Neural cell (in vitro differentiated cells): ENCODE measurements at regions not wholly inside any gene's neighbourhood (a gene's known extent, or its start where the extent isn't known, plus 50 kb on each side); places are given as distances from the start of the nearest gene placed in this dataset.

ENCODE experiments used
- H2AFZ ChIP-seq: fragments of 200-600, 300-800 bp; sonication (generic), shearing (Covaris generic); 2 replicates; pipeline ENCODE4 v1.6.0; 2014; ENCODE audit warnings: low read depth, mild to moderate bottlenecking, antibody characterized with exemption, low read length, moderate library complexity
- H3F3A ChIP-seq: fragments of 200-600 bp; shearing (Covaris generic); 2 replicates; pipeline ENCODE4 v1.6.1; 2016; ENCODE audit warnings: mild to moderate bottlenecking, moderate library complexity, mixed read lengths, antibody characterized with exemption, low read length; ENCODE audit not compliant: insufficient read depth, poor library complexity, severe bottlenecking
- H3K27ac ChIP-seq: fragments of 200-600, 300-800 bp; sonication (generic), shearing (Covaris generic); 2 replicates; pipeline ENCODE4 v1.5.1; 2014; ENCODE audit warnings: mild to moderate bottlenecking, low read length, moderate library complexity
- H3K27me3 ChIP-seq: fragments of 300-800, 200-600 bp; sonication (generic), shearing (Covaris generic); 2 replicates; pipeline ENCODE4 v1.6.0; 2014; ENCODE audit warnings: mild to moderate bottlenecking, low read depth, low read length, moderate library complexity; ENCODE audit not compliant: insufficient read depth
- H3K36me3 ChIP-seq: fragments of 300-800, 200-600 bp; sonication (generic), shearing (Covaris generic); 2 replicates; pipeline ENCODE4 v1.5.1; 2014; ENCODE audit warnings: mild to moderate bottlenecking, antibody characterized with exemption, low read length, moderate library complexity; ENCODE audit not compliant: insufficient read depth
- H3K4me2 ChIP-seq: fragments of 300-800, 200-600 bp; sonication (generic), shearing (Covaris generic); 2 replicates; pipeline ENCODE4 v1.6.0; 2014; ENCODE audit warnings: mild to moderate bottlenecking, low read length
- H3K4me3 ChIP-seq: fragments of 300-800, 200-600 bp; sonication (generic), shearing (Covaris generic); 2 replicates; pipeline ENCODE4 v1.5.1; 2014; ENCODE audit warnings: mild to moderate bottlenecking, low read length, moderate library complexity
- H3K79me2 ChIP-seq: fragments of 200-600 bp; shearing (Covaris generic); replicated peaks from 2 replicates; pipeline ENCODE4 v1.6.0; 2014; ENCODE audit warnings: mild to moderate bottlenecking, low read length, moderate library complexity; ENCODE audit not compliant: insufficient read depth
- H3K9ac ChIP-seq: fragments of 300-800, 200-600 bp; sonication (generic), shearing (Covaris generic); 2 replicates; pipeline ENCODE4 v1.6.1; 2016; ENCODE audit warnings: mild to moderate bottlenecking, low read length, mixed read lengths
- H3K9me2 ChIP-seq: fragments of 200-600 bp; shearing (Covaris generic); 2 replicates; pipeline ENCODE4 v1.6.1; 2016; ENCODE audit warnings: mild to moderate bottlenecking, low read length, mixed read lengths; ENCODE audit not compliant: insufficient read depth
- H3K9me3 ChIP-seq: fragments of 200-600, 300-800 bp; sonication (generic), shearing (Covaris generic); 2 replicates; pipeline ENCODE4 v1.6.1; 2016; ENCODE audit warnings: mild to moderate bottlenecking, mixed run types, low read length, moderate library complexity, mixed read lengths
- H4K20me1 ChIP-seq: fragments of 200-600 bp; shearing (Covaris generic); 2 replicates; pipeline ENCODE4 v1.6.1; 2016; ENCODE audit warnings: mild to moderate bottlenecking, mixed run types; ENCODE audit not compliant: insufficient read depth
- EP300 ChIP-seq: fragments of 450-650 bp; conservative IDR thresholded peaks from 2 replicates; pipeline ENCODE4 v1.6.1; 2014; ENCODE audit warnings: antibody characterized with exemption, mild to moderate bottlenecking, moderate library complexity; ENCODE audit not compliant: poor library complexity, severe bottlenecking
- EZH2 ChIP-seq: fragments of 200-600, 300-800 bp; shearing (Covaris generic), sonication (generic); IDR thresholded peaks from 2 replicates; pipeline ENCODE4 v1.6.1; 2014; ENCODE audit warnings: antibody characterized with exemption, low read length, borderline replicate concordance, mild to moderate bottlenecking; ENCODE audit not compliant: insufficient read depth, poor library complexity, severe bottlenecking
- MXI1 ChIP-seq: fragments of 450-650 bp; conservative IDR thresholded peaks from 2 replicates; pipeline ENCODE4 v1.6.1; 2014; ENCODE audit warnings: antibody characterized with exemption, mild to moderate bottlenecking; ENCODE audit not compliant: poor library complexity, severe bottlenecking
- POLR2AphosphoS5 ChIP-seq: IDR thresholded peaks from 2 replicates; pipeline ENCODE4 v1.6.1; 2012
- RAD21 ChIP-seq: fragments of 450-650 bp; conservative IDR thresholded peaks from 2 replicates; pipeline ENCODE4 v1.6.1; 2014; ENCODE audit warnings: antibody characterized with exemption, mild to moderate bottlenecking, moderate library complexity
- SMC3 ChIP-seq: fragments of 450-650 bp; conservative IDR thresholded peaks from 2 replicates; pipeline ENCODE4 v1.6.1; 2014; ENCODE audit warnings: antibody characterized with exemption, mild to moderate bottlenecking, moderate library complexity; ENCODE audit not compliant: poor library complexity
- TAF1 ChIP-seq: IDR thresholded peaks from 2 replicates; pipeline ENCODE4 v1.6.1; 2012; ENCODE audit warnings: low read depth
- TF ChIP-seq, protein P1 (sequence below): fragments of 450-650 bp; IDR thresholded peaks from 2 replicates; pipeline ENCODE4 v1.5.1; 2014; ENCODE audit warnings: antibody characterized with exemption, mild to moderate bottlenecking, moderate library complexity; ENCODE audit not compliant: poor library complexity, severe bottlenecking
- TF ChIP-seq, protein P2 (sequence below): IDR thresholded peaks from 2 replicates; pipeline ENCODE4 v1.6.1; 2012; ENCODE audit warnings: borderline replicate concordance

DNA sequence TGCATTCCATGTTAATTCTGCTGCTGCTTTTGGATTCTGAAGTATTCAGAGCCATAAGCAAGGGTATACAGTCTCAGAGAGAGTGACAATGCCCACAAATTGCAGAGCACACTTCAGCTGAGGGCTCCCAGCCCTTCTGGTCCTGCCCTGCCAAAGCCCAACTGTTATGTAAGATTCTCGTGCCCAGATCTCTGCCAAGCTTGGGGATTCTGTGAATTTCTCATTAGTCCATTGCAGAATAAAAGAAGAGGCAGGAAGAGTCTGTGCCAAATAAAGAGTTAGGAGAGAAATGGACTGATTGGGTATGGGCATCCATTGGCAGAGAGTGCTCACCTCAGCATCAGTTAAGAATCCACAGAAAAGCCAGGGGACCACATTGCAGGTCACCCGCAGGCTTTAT lies 112.0 kb upstream of the PNPT1 start:
- H3F3A ChIP-seq: no peaks in the 10 kb centered on the region
- no peak overlapping the region for H2AFZ ChIP-seq
- H3K9ac ChIP-seq: no peak overlapping the region
- no peaks in the 10 kb centered on the region for H3K27me3 ChIP-seq
- H3K9me2 ChIP-seq: no peaks in the 10 kb centered on the region
- no peak for TF ChIP-seq TAF1
- no peak for TF ChIP-seq EP300
- no peak for TF ChIP-seq MXI1
- TF ChIP-seq, protein P1, sequence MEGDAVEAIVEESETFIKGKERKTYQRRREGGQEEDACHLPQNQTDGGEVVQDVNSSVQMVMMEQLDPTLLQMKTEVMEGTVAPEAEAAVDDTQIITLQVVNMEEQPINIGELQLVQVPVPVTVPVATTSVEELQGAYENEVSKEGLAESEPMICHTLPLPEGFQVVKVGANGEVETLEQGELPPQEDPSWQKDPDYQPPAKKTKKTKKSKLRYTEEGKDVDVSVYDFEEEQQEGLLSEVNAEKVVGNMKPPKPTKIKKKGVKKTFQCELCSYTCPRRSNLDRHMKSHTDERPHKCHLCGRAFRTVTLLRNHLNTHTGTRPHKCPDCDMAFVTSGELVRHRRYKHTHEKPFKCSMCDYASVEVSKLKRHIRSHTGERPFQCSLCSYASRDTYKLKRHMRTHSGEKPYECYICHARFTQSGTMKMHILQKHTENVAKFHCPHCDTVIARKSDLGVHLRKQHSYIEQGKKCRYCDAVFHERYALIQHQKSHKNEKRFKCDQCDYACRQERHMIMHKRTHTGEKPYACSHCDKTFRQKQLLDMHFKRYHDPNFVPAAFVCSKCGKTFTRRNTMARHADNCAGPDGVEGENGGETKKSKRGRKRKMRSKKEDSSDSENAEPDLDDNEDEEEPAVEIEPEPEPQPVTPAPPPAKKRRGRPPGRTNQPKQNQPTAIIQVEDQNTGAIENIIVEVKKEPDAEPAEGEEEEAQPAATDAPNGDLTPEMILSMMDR: no peak
- TF ChIP-seq EZH2: no peak
- no peak for TF ChIP-seq RAD21
- TF ChIP-seq, protein P2, sequence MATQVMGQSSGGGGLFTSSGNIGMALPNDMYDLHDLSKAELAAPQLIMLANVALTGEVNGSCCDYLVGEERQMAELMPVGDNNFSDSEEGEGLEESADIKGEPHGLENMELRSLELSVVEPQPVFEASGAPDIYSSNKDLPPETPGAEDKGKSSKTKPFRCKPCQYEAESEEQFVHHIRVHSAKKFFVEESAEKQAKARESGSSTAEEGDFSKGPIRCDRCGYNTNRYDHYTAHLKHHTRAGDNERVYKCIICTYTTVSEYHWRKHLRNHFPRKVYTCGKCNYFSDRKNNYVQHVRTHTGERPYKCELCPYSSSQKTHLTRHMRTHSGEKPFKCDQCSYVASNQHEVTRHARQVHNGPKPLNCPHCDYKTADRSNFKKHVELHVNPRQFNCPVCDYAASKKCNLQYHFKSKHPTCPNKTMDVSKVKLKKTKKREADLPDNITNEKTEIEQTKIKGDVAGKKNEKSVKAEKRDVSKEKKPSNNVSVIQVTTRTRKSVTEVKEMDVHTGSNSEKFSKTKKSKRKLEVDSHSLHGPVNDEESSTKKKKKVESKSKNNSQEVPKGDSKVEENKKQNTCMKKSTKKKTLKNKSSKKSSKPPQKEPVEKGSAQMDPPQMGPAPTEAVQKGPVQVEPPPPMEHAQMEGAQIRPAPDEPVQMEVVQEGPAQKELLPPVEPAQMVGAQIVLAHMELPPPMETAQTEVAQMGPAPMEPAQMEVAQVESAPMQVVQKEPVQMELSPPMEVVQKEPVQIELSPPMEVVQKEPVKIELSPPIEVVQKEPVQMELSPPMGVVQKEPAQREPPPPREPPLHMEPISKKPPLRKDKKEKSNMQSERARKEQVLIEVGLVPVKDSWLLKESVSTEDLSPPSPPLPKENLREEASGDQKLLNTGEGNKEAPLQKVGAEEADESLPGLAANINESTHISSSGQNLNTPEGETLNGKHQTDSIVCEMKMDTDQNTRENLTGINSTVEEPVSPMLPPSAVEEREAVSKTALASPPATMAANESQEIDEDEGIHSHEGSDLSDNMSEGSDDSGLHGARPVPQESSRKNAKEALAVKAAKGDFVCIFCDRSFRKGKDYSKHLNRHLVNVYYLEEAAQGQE: no peak
- no peak for TF ChIP-seq POLR2AphosphoS5
- TF ChIP-seq SMC3: no peak
- H3K27ac ChIP-seq: no peak overlapping the region
- H3K79me2 ChIP-seq: no peaks in the 10 kb centered on the region
- no peak overlapping the region for H3K4me3 ChIP-seq
- H3K9me3 ChIP-seq: no peaks in the 10 kb centered on the region
- H3K36me3 ChIP-seq: no peaks in the 10 kb centered on the region
- no peak overlapping the region for H3K4me2 ChIP-seq
- H4K20me1 ChIP-seq: no peaks in the 10 kb centered on the region

DNA sequence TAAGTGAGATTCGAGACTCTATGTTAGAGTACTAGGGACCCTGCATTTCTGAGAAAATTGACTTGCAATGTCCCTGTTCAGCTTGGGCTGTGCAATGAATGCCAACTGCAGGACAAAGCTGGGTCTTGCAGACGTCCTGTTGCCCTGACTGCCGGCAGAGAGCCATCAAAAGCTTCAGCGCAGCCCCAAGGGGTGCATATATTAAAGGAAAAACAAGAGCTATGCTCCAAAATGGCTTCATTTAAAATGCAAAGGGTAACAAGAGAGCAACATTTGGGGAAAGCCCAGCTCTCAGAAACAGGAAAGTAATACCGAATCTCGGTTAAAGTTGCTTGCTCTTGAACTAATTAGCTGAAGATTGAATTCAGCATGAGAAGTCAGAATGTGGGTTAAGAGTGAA lies 110.9 kb upstream of the PNPT1 start:
- Histone ChIP-seq H3K9me2 (no peaks in the 10 kb centered on the region), H3K79me2 (no peaks in the 10 kb centered on the region), H4K20me1 (no peaks in the 10 kb centered on the region), H3K36me3 (no peaks in the 10 kb centered on the region), H3K9me3 (no peaks in the 10 kb centered on the region), H3K27ac (no peak overlapping the region), H3K27me3 (no peaks in the 10 kb centered on the region), H3K4me3 (no peak overlapping the region), H3F3A (no peaks in the 10 kb centered on the region), H3K4me2 (no peak overlapping the region), H3K9ac (no peak overlapping the region), H2AFZ (no peak overlapping the region)
- TF ChIP-seq TAF1 (no peak), RAD21 (no peak)

DNA sequence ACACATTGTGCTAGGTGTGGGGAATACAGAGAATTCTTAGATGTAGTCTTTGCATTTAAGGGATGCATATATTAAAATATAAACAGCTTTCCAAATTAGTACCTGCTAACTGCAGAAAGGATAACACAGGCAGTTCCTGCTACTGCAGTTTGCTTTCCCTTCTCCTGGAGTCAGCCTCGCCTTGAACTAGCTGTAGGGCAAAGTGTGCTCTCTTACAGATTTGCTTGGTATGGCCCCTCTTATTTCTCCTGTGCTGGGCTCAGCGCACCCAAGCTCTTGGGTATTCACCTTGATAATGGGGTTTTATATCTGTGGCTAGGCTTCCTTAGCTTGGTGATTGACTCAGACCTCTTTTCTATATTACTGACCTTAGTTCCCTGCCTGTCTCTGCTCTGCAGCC lies 108.4 kb upstream of the PNPT1 start:
- no peaks in the 10 kb centered on the region for H3K9me2 ChIP-seq
- TF ChIP-seq, protein P1: no peak
- no peak for TF ChIP-seq SMC3
- TF ChIP-seq EP300: no peak
- TF ChIP-seq EZH2: no peak
- TF ChIP-seq, protein P2: no peak
- TF ChIP-seq POLR2AphosphoS5: no peak
- TF ChIP-seq TAF1: no peak
- no peak for TF ChIP-seq RAD21
- no peak for TF ChIP-seq MXI1
- no peaks in the 10 kb centered on the region for H3K79me2 ChIP-seq
- no peaks in the 10 kb centered on the region for H4K20me1 ChIP-seq
- H2AFZ ChIP-seq: no peak overlapping the region
- no peaks in the 10 kb centered on the region for H3K9me3 ChIP-seq
- H3K9ac ChIP-seq: no peak overlapping the region
- H3K36me3 ChIP-seq: no peaks in the 10 kb centered on the region
- H3K27me3 ChIP-seq: no peaks in the 10 kb centered on the region
- H3F3A ChIP-seq: no peaks in the 10 kb centered on the region
- no peak overlapping the region for H3K4me2 ChIP-seq
- no peak overlapping the region for H3K27ac ChIP-seq
- no peak overlapping the region for H3K4me3 ChIP-seq
